ENCODE measurements at regions not wholly inside any gene's neighbourhood (a gene's known extent, or its start where the extent isn't known, plus 50 kb on each side); places are given as distances from the start of the nearest gene placed in this dataset.

- peak in 1 of 14 donors; percentile 16 for DNase-seq
Measured at GRCh38 chr12:132407451-132407961, 78.1 kb upstream of the GALNT9 start.

- no peak for DNase-seq
Measured at GRCh38 chr12:132406493-132407450, 77.4 kb upstream of the GALNT9 start.

GRCh38 chr12:132405742-132406251 lies 76.4 kb upstream of the GALNT9 start:
- no peak for DNase-seq

GRCh38 chr12:132404951-132405741 lies 75.8 kb upstream of the GALNT9 start:
- no peak for DNase-seq

- no peak for DNase-seq
Measured at GRCh38 chr12:132404435-132404855, 75.1 kb upstream of the GALNT9 start.

- DNase-seq: no peak
Measured at GRCh38 chr12:132403636-132404434, 74.4 kb upstream of the GALNT9 start.

- no peak for DNase-seq
Measured at GRCh38 chr12:132402831-132403416, 73.5 kb upstream of the GALNT9 start.

GRCh38 chr12:132401982-132402381 lies 72.6 kb upstream of the GALNT9 start:
- no peak for DNase-seq

GRCh38 chr12:132400011-132400641 lies 70.7 kb upstream of the GALNT9 start:
- DNase-seq: no peak

GRCh38 chr12:132399092-132400010 lies 70.0 kb upstream of the GALNT9 start:
- DNase-seq: no peak

- no peak for DNase-seq
Measured at GRCh38 chr12:132398386-132398991, 69.1 kb upstream of the GALNT9 start.

GRCh38 chr12:132397934-132398385 lies 68.6 kb upstream of the GALNT9 start:
- no peak for DNase-seq

- DNase-seq: no peak
Measured at GRCh38 chr12:132397152-132397933, 68.0 kb upstream of the GALNT9 start.

- DNase-seq: no peak
Measured at GRCh38 chr12:132396657-132397056, 67.3 kb upstream of the GALNT9 start.

- no peak for DNase-seq
Measured at GRCh38 chr12:132395908-132396305, 66.5 kb upstream of the GALNT9 start.

- no peak for DNase-seq
Measured at GRCh38 chr12:132395192-132395907, 66.0 kb upstream of the GALNT9 start.

- no peak for DNase-seq
Measured at GRCh38 chr12:132393991-132394949, 64.9 kb upstream of the GALNT9 start.
